Heart right ventricle (tissue), 16 donors: ENCODE measurements at regions not wholly inside any gene's neighbourhood (a gene's known extent, or its start where the extent isn't known, plus 50 kb on each side); places are given as distances from the start of the nearest gene placed in this dataset.

ENCODE experiments used
- ATAC-seq, 8 donors: fragments of 200-7000 bp; cut with Tn5 transposase; one replicate each; pipeline ENCODE4 v1.9.1; 2020; ENCODE audit warnings: mild to moderate bottlenecking in 8 of 8, moderate library complexity in 8 of 8, moderate number of reproducible peaks in 1 of 8
- DNase-seq, 2 donors: peaks; one replicate each; pipeline ENCODE4 v3.0.0-alpha.2; 2020
- H3K27ac ChIP-seq, 10 donors: fragments of 200-600 bp; sonication (generic) in 2 of 10; one replicate each; pipeline versions ENCODE4 v1.5.0 to v1.8.0; 2020 to 2022; ENCODE audit warnings: mild to moderate bottlenecking in 3 of 10
- H3K27me3 ChIP-seq, 7 donors: fragments of 200-600 bp; one replicate each; pipeline ENCODE4 v1.8.0; 2021 to 2022; ENCODE audit warnings: mild to moderate bottlenecking in 2 of 7
- H3K36me3 ChIP-seq, 9 donors: fragments of 200-600 bp; sonication (generic) in 1 of 9; one replicate each; pipeline versions ENCODE4 v1.5.0 to v1.8.0; 2020 to 2022; ENCODE audit warnings: mild to moderate bottlenecking in 2 of 9
- H3K4me1 ChIP-seq, 9 donors: fragments of 200-600 bp; sonication (generic) in 1 of 9; one replicate each; pipeline versions ENCODE4 v1.5.0 to v1.8.0; 2020 to 2022; ENCODE audit warnings: mild to moderate bottlenecking in 4 of 9
- H3K4me3 ChIP-seq, 10 donors: fragments of 200-600 bp; sonication (generic) in 2 of 10; one replicate each; pipeline versions ENCODE4 v1.5.0 to v1.8.0; 2020 to 2022; ENCODE audit warnings: mild to moderate bottlenecking in 7 of 10, moderate library complexity in 2 of 10
- H3K9me3 ChIP-seq, 11 donors: fragments of 200-600 bp in 10 of 11; sonication (generic) in 2 of 11; one replicate each; pipeline versions ENCODE4 v1.5.0 to v1.8.0; 2013 to 2022; ENCODE audit warnings: mild to moderate bottlenecking in 2 of 11, control low read depth in 1 of 11, moderate library complexity in 1 of 11
- CTCF ChIP-seq, 9 donors: fragments of 200-600 bp; sonication (generic) in 2 of 9; IDR thresholded peaks; one replicate each; pipeline versions ENCODE4 v1.5.0 to v1.8.0; 2021 to 2022; ENCODE audit warnings: antibody characterized with exemption in 9 of 9, mild to moderate bottlenecking in 5 of 9, moderate library complexity in 1 of 9
- WGBS, 2 donors: extraction: QIAGEN DNeasy Blood & Tissue Kit; methylation state at CpG; one replicate each; pipeline ENCODE4 v1.1.7; 2013; ENCODE audit warnings: inconsistent platforms in 1 of 2; 5-methylcytosine and 5-hydroxymethylcytosine counted together
- intact Hi-C, 10 donors: fragments of 100-400 bp; cut with DNase I; formaldehyde crosslinking; loops; one replicate each; pipeline versions ENCODE4 v1.11.1 to v1.14.2; 2022
- donor health status: Arrhythmogenic right ventricular cardiomyopathy.
- donor health status: ischemic (EF 13 %, LVEDD 7.1; RV severe dilation, severe dysfunction).
- donor health status: healthy with polysubstance abuse.
- donor health status: DM: no; HTN: yes; CAD: no.
- donor health status: DM: no; HTN: no; CAD: no.
- donor health status: ischemic (EF 25% LVEDD 6.9; RV normal size, moderate dysfunction).
- donor health status: ischemic (EF 25% LVEDD 5.7; RV mildly dilated, moderate dysfunction).
- donor health status: healthy.
- donor health status: DM: yes; HTN: yes; CAD: no.
- donor health status: Ischemic cardiomyopathy.
- donor health status: ischemic (EF 35%, LVEDD 5.7; RV mildly dilated, moderate dysfunction).
- donor health status: nonischemic (EF 11% LVEDD 7.7; RV severe dilation, severe dysfunction).
- donor health status: DM: yes; HTN: yes; CAD: no.
- donor health status: PGD.
- donor health status: ischemic (EF 29% LVEDD 5.4; RV normal size, mild dysfunction).
- donor health status: nonischemic (EF 23%, LVEDD 6.1; RV moderate dilation, normal function).

- no peaks in the 10 kb centered on the region for H3K9me3 ChIP-seq
- no peak overlapping the region for H3K4me3 ChIP-seq
- DNase-seq, result no peak
- 87 to 94% methylated on average over 5 of the region's 5 CpGs for WGBS, 2 donors
- ATAC-seq, result no peak
- peaks cover 0 to 5% (median 0%) of the 10 kb centered on the region in 9 donors for H3K4me1 ChIP-seq
- H3K27me3 ChIP-seq, result no peaks in the 10 kb centered on the region
- intact Hi-C loops, result no loop called here
- no peak for TF ChIP-seq CTCF (IDR thresholded peaks at IDR 0.05)
- no peaks in the 10 kb centered on the region for H3K36me3 ChIP-seq
- H3K27ac ChIP-seq, result no peak overlapping the region
These were observed 192.3 kb downstream of the FGFR2 start for GRCh38 chr10:121405953-121406352.

GRCh38 chr10:121406823-121407545 is 191.3 kb downstream of the FGFR2 start:
- DNase-seq (no peak), ATAC-seq (no peak)
- intact Hi-C loops, result no loop called here
- Histone ChIP-seq H3K9me3 (no peaks in the 10 kb centered on the region), H3K36me3 (no peaks in the 10 kb centered on the region), H3K4me1 (peaks cover 0 to 5% (median 0%) of the 10 kb centered on the region in 9 donors), H3K4me3 (no peak overlapping the region), H3K27ac (no peak overlapping the region), H3K27me3 (no peaks in the 10 kb centered on the region)
- WGBS, 2 donors, result 75 to 79% methylated on average over 11 of the region's 11 CpGs
- TF ChIP-seq CTCF (IDR thresholded peaks at IDR 0.05), result no peak

GRCh38 chr10:121409466-121410104 is 188.7 kb downstream of the FGFR2 start:
- Histone ChIP-seq H3K27me3 (no peaks in the 10 kb centered on the region), H3K36me3 (no peaks in the 10 kb centered on the region), H3K4me3 (no peak overlapping the region), H3K4me1 (peaks cover 0 to 5% (median 0%) of the 10 kb centered on the region in 9 donors), H3K9me3 (no peaks in the 10 kb centered on the region), H3K27ac (no peak overlapping the region)
- ATAC-seq (no peak), DNase-seq (no peak)
- intact Hi-C loops, result no loop called here
- no peak for TF ChIP-seq CTCF (IDR thresholded peaks at IDR 0.05)
- 82% methylated on average over 4 of the region's 4 CpGs for WGBS, 2 donors

GRCh38 chr10:121411004-121411403 is 187.2 kb downstream of the FGFR2 start:
- Histone ChIP-seq H3K9me3 (no peaks in the 10 kb centered on the region), H3K4me3 (no peak overlapping the region), H3K27ac (no peak overlapping the region), H3K27me3 (no peaks in the 10 kb centered on the region), H3K4me1 (no peaks in the 10 kb centered on the region), H3K36me3 (no peaks in the 10 kb centered on the region)
- no peak for TF ChIP-seq CTCF (IDR thresholded peaks at IDR 0.05)
- no peak for ATAC-seq
- 65 to 66% methylated on average over 2 of the region's 2 CpGs for WGBS, 2 donors
- intact Hi-C loops, result no loop called here
- no peak for DNase-seq
